Smooth muscle cell (in vitro differentiated cells): ENCODE measurements at regions not wholly inside any gene's neighbourhood (a gene's known extent, or its start where the extent isn't known, plus 50 kb on each side); places are given as distances from the start of the nearest gene placed in this dataset.

Experiments used
- DNase-seq: peaks from one replicate; lab custom pipeline; 2025; ENCODE audit not compliant: unreplicated experiment; lab: John Stamatoyannopoulos, UW
- H2AFZ ChIP-seq: fragments of 200-600 bp; sonication (generic); 2 replicates; pipeline ENCODE4 v1.6.0; 2016; ENCODE audit warnings: antibody characterized with exemption, low read depth, mild to moderate bottlenecking
- H3F3A ChIP-seq: fragments of 200-600 bp; sonication (generic); 2 replicates; pipeline ENCODE4 v1.6.0; 2017; ENCODE audit warnings: antibody characterized with exemption, low read depth
- H3K27ac ChIP-seq: fragments of 200-600 bp; sonication (generic); 2 replicates; pipeline ENCODE4 v1.5.1; 2016; ENCODE audit warnings: low read depth, mild to moderate bottlenecking
- H3K27me3 ChIP-seq: fragments of 200-600 bp; sonication (generic); 2 replicates; pipeline ENCODE4 v1.6.1; 2016; ENCODE audit warnings: low read depth, mild to moderate bottlenecking
- H3K36me3 ChIP-seq: fragments of 200-600 bp; sonication (generic); 2 replicates; pipeline ENCODE4 v1.5.1; 2016; ENCODE audit warnings: low read depth
- H3K4me1 ChIP-seq: fragments of 200-600 bp; sonication (generic); 2 replicates; pipeline ENCODE4 v1.5.1; 2016; ENCODE audit warnings: low read depth
- H3K4me2 ChIP-seq: fragments of 200-600 bp; sonication (generic); 2 replicates; pipeline ENCODE4 v1.6.0; 2016; ENCODE audit warnings: mild to moderate bottlenecking
- H3K4me3 ChIP-seq: fragments of 200-600 bp; sonication (generic); 2 replicates; pipeline ENCODE4 v1.5.1; 2016; ENCODE audit warnings: mild to moderate bottlenecking
- H3K79me2 ChIP-seq: fragments of 200-600 bp; sonication (generic); 2 replicates; pipeline ENCODE4 v1.6.0; 2016; ENCODE audit warnings: low read depth, mild to moderate bottlenecking
- H3K9ac ChIP-seq: fragments of 200-600 bp; sonication (generic); 2 replicates; pipeline ENCODE4 v1.6.0; 2016; ENCODE audit warnings: low read depth
- H3K9me3 ChIP-seq: fragments of 200-600 bp; sonication (generic); replicated peaks from 2 replicates; pipeline ENCODE4 v1.5.1; 2016; ENCODE audit warnings: low read depth
- H4K20me1 ChIP-seq: fragments of 200-600 bp; sonication (generic); 2 replicates; pipeline ENCODE4 v1.6.0; 2016; ENCODE audit warnings: low read depth
- CTCF ChIP-seq: fragments of 200-600 bp; sonication (generic); IDR thresholded peaks from 2 replicates; pipeline ENCODE4 v1.5.1; 2017; ENCODE audit warnings: borderline replicate concordance, mild to moderate bottlenecking, antibody characterized with exemption; ENCODE audit not compliant: insufficient read depth, poor library complexity, severe bottlenecking
- WGBS: methylation state at CpG from one replicate; pipeline ENCODE4 v1.1.7; 2016; ENCODE audit warnings: low lambda C conversion rate; 5-methylcytosine and 5-hydroxymethylcytosine counted together

GRCh38 chr3:137615659-137616418 lies 148.3 kb upstream of the SOX14 start:
- Histone ChIP-seq H3K27ac (no peak overlapping the region), H3F3A (no peaks in the 10 kb centered on the region), H3K9ac (no peak overlapping the region), H3K27me3 (no peaks in the 10 kb centered on the region), H2AFZ (no peak overlapping the region), H3K4me2 (no peak overlapping the region), H3K4me1 (peaks cover 4% of the 10 kb centered on the region), H3K79me2 (no peaks in the 10 kb centered on the region), H3K9me3 (no peaks in the 10 kb centered on the region), H3K4me3 (no peak overlapping the region), H3K36me3 (no peaks in the 10 kb centered on the region), H4K20me1 (no peaks in the 10 kb centered on the region)
- DNase-seq = no peak
- no peak for TF ChIP-seq CTCF
- WGBS = 82% methylated on average over 10 of the region's 10 CpGs

- H3K4me2 ChIP-seq = no peak overlapping the region
- no peaks in the 10 kb centered on the region for H3K36me3 ChIP-seq
- no peaks in the 10 kb centered on the region for H3F3A ChIP-seq
- no peaks in the 10 kb centered on the region for H4K20me1 ChIP-seq
- no peak overlapping the region for H3K4me3 ChIP-seq
- no peak overlapping the region for H2AFZ ChIP-seq
- H3K27me3 ChIP-seq = no peaks in the 10 kb centered on the region
- TF ChIP-seq CTCF = no peak
- H3K79me2 ChIP-seq = no peaks in the 10 kb centered on the region
- H3K9me3 ChIP-seq = no peaks in the 10 kb centered on the region
- no peak overlapping the region for H3K27ac ChIP-seq
- WGBS = 72% methylated on average over 17 of the region's 17 CpGs
- H3K9ac ChIP-seq = no peak overlapping the region
- no peak for DNase-seq
- H3K4me1 ChIP-seq = peaks cover 27% of the 10 kb centered on the region
Measured at GRCh38 chr3:137641879-137642704, 122.0 kb upstream of the SOX14 start.

- DNase-seq = no peak
- Histone ChIP-seq H3K9ac (no peak overlapping the region), H3F3A (no peaks in the 10 kb centered on the region), H3K4me1 (peaks cover 28% of the 10 kb centered on the region), H4K20me1 (no peaks in the 10 kb centered on the region), H3K4me3 (no peak overlapping the region), H2AFZ (no peak overlapping the region), H3K27ac (no peak overlapping the region), H3K27me3 (no peaks in the 10 kb centered on the region), H3K36me3 (no peaks in the 10 kb centered on the region), H3K9me3 (no peaks in the 10 kb centered on the region), H3K79me2 (no peaks in the 10 kb centered on the region), H3K4me2 (no peak overlapping the region)
- TF ChIP-seq CTCF = no peak
- WGBS = 22% methylated on average over 10 of the region's 10 CpGs
Measured at GRCh38 chr3:137642831-137643230, 121.3 kb upstream of the SOX14 start.
